WERI-Rb-1 (cell line): ENCODE measurements at regions not wholly inside any gene's neighbourhood (a gene's known extent, or its start where the extent isn't known, plus 50 kb on each side); places are given as distances from the start of the nearest gene placed in this dataset.
"Not testable (repeated sequence)": the region's sequence is repeated elsewhere in the genome, so short reads cannot be mapped to it uniquely, and the experiment has no call there.

Source experiments
- DNase-seq: peaks from one replicate; pipeline ENCODE4 v3.0.0-alpha.2; 2020
- H3K27ac ChIP-seq: fragments of 250-450 bp; sonication (Bioruptor Pico); 2 replicates; pipeline ENCODE4 v1.5.1; 2020; ENCODE audit warnings: mild to moderate bottlenecking, moderate library complexity
- H3K27me3 ChIP-seq: fragments of 250-450 bp; sonication (Bioruptor Pico); 2 replicates; pipeline ENCODE4 v1.5.1; 2021; ENCODE audit warnings: mild to moderate bottlenecking, low read depth, moderate library complexity; ENCODE audit not compliant: insufficient read depth, severe bottlenecking
- H3K36me3 ChIP-seq: fragments of 250-450 bp; sonication (Bioruptor Pico); 2 replicates; pipeline ENCODE4 v1.5.1; 2020; ENCODE audit warnings: mild to moderate bottlenecking, moderate library complexity
- H3K4me3 ChIP-seq: 2 replicates; pipeline ENCODE4 v1.5.1; 2011; ENCODE audit warnings: low read depth, mild to moderate bottlenecking, control low read depth, low read length
- H3K9me3 ChIP-seq: fragments of 250-450 bp; sonication (Bioruptor Pico); 2 replicates; pipeline ENCODE4 v1.5.1; 2021; ENCODE audit warnings: mild to moderate bottlenecking, moderate library complexity; ENCODE audit not compliant: severe bottlenecking

DNA sequence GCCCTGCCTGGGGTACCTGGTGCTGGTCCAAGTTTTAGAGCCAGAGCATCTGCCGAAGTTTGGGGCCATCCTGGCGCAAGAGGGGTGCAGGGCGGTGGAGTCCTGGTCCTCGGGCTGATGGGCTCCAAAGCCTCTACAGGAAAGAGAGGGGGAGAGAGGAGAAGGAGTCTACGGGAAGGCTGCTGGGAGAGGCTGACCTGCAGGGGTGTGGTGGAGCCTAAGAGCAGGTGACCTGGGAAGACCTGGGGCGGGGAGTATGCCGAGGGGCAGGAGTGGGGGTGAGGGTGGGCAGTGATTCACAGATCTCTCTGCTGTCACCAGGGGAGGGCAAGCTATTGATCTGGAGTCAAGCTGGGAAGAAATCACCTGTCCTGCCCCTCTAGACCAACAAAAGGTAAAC lies 158.4 kb downstream of the SPATA31A6 start:
- not testable (repeated sequence) for H3K27me3 ChIP-seq, H3K4me3 ChIP-seq, H3K9me3 ChIP-seq, H3K36me3 ChIP-seq, H3K27ac ChIP-seq, DNase-seq

DNA sequence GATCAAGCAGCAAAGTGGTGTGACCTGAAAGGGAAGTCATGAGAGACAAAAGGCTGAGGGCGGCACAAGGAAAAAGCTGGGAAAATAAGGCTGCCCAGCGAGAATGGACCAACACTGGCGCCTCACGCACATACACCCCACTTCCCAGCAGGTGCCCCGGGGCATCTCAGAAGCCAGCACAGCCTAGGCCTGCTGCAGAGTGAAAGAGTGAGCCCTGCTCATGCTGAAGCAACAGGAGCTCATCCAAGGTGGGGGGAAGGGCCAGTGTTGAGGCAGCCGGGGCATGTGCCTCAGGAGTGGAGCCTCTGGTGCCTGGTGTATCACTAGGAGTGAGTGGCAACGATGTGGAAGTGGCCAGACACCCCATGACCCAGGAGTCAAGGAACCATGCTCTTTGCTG lies 158.8 kb downstream of the SPATA31A6 start:
- H3K27ac ChIP-seq, DNase-seq, H3K4me3 ChIP-seq, H3K27me3 ChIP-seq, H3K9me3 ChIP-seq, H3K36me3 ChIP-seq: not testable (repeated sequence)

DNA sequence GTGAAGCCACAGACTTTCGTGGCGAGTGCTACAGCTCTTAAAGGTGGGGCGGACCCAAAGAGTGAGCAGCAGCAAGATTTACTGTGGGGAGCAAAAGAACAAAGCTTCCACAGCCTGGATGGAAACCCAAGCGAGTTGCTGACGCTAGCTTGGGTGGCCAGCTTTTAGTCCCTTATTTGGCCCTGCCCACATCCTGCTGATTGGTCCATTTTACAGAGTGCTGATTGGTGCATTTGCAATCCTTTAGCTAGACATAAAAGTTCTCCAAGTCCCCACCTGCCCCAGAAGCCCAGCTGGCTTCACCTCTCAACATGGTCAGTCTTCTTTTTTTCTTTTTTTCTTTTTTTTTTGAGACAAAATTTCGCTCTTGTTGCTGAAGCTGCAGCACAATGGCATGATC lies 161.0 kb downstream of the SPATA31A6 start:
- not testable (repeated sequence) for DNase-seq, H3K9me3 ChIP-seq, H3K27me3 ChIP-seq, H3K36me3 ChIP-seq, H3K4me3 ChIP-seq, H3K27ac ChIP-seq

DNA sequence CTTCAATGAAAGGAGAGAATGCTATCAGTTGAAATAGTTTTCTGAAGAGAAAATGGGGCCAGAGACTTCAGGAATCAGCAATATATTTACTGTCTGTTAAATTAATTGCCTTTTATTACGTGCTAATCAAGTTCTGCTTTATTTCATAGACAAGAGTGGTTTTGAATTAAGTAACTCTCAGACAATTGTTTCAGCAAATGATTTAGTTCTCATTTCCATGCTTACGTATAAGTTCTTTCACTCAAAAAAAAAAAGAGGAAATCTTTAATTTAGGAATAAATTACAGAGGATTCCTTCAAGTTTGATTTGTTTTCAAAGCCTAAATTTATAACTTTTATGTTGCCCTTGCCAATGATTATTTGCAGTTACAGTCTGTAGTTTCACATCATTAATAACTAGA lies 163.5 kb downstream of the SPATA31A6 start:
- not testable (repeated sequence) for H3K27ac ChIP-seq, DNase-seq, H3K27me3 ChIP-seq, H3K36me3 ChIP-seq, H3K4me3 ChIP-seq, H3K9me3 ChIP-seq

DNA sequence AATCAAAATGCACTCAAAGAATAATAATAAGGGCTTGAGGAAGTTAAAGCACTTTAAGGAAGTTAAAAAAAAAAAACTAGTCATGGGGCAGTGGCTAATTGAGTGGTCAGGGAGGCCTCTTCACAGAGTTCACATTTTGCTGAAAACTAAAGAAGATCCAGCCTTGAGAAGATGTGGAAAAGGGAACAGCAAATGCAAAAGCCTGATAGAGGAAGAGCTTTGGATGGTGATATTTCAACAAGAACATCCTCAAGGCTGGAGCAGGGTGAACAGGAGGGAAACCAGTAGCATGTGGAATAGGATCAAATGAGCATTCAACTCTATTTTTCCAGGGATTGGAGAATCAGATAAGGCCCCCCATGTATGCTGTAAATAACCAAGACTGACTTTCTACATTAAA lies 165.7 kb downstream of the SPATA31A6 start:
- not testable (repeated sequence) for DNase-seq, H3K36me3 ChIP-seq, H3K27ac ChIP-seq, H3K9me3 ChIP-seq, H3K4me3 ChIP-seq, H3K27me3 ChIP-seq

DNA sequence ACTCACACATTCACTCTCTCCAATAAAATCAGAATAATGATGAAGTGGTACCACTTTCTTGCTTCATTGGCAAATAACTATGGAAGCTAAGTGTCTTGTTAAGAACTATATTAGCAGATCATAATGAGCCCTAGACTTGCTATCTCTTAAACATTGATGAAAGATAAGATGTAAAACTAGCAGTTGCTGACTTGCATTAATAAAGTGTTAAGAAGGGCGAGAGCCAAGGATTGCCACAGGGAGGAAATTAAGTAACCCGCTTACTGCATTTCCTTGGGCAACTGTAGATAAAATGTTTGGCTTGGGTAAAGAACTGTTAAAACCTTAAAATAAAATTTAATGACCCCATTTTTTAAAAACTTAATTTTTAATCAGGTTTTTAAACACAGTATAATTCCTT lies 167.0 kb downstream of the SPATA31A6 start:
- H3K36me3 ChIP-seq = not testable (repeated sequence)

DNA sequence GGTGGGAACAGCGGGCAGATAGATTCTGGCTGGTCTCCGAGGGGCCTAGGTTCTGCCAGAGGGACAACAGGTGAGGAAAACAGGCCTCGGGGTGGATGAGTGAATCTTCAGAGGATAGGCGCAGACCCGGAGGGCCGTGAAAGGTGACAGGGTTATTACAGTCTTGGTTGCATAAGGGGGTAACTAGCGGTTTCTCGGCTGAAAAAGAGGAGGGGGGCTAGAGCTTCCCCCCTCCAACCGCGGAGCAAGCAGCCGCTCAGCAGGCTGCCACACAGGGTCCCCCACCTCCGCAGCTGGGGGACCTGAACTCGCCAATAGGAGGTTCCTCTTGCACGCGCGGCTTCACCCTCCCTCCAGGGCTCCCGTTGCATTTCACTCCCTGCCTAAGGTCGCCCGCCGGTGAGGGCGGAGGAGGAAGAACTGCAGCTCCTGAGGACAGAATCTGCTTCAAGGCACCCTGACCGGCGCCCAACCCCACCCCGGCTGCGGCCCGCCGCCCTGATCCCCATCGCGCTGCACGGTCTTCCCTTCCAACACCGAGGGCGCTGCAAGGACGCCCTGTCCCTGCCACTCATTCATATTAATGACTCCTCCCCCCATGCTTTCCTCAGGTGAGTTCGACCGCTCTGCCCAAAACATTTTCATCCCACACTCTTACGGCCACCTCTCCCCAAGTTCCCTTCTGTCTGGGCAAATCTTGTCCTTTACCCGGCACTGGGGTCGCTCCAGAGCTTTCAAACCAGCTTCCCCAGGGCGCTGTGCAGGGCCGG lies 174.3 kb downstream of the SPATA31A6 start:
- DNase-seq, H3K36me3 ChIP-seq, H3K27me3 ChIP-seq, H3K27ac ChIP-seq, H3K4me3 ChIP-seq, H3K9me3 ChIP-seq: not testable (repeated sequence)

More for the DNA sequence above, 167.0 kb downstream of the SPATA31A6 start:
- H3K4me3 ChIP-seq, H3K9me3 ChIP-seq, H3K27ac ChIP-seq, DNase-seq, H3K27me3 ChIP-seq: not testable (repeated sequence)

DNA sequence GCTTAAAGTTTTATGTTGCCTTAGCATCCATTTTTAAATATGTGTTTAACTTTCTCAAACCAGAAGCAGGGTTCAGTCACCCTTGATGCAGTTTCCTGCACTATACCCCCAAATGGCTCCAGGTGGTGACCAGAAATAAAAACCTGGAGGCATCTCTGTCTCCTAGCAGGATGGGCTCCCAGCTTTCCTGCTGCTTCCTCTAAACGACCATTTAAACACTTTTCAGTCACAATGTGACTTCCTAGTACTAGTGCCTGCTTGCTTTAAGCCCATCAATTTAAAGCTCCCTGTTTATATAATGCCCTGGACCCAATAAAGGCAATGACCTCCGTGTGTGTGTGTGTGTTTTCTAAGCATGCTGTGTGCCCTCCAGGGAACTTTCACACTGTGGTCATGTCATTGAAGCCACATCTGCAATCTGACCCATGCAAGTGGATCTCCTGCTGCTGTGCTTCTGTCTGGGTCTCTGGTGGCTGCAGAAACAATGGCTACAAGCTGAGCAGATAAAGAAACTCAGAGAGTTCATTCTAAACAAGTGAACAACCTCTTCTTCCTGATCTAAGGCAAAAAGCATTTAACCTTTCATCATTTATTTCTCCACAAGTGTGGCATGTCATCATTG lies 175.3 kb downstream of the SPATA31A6 start:
- not testable (repeated sequence) for H3K4me3 ChIP-seq, H3K9me3 ChIP-seq, H3K27ac ChIP-seq, H3K36me3 ChIP-seq, DNase-seq, H3K27me3 ChIP-seq

DNA sequence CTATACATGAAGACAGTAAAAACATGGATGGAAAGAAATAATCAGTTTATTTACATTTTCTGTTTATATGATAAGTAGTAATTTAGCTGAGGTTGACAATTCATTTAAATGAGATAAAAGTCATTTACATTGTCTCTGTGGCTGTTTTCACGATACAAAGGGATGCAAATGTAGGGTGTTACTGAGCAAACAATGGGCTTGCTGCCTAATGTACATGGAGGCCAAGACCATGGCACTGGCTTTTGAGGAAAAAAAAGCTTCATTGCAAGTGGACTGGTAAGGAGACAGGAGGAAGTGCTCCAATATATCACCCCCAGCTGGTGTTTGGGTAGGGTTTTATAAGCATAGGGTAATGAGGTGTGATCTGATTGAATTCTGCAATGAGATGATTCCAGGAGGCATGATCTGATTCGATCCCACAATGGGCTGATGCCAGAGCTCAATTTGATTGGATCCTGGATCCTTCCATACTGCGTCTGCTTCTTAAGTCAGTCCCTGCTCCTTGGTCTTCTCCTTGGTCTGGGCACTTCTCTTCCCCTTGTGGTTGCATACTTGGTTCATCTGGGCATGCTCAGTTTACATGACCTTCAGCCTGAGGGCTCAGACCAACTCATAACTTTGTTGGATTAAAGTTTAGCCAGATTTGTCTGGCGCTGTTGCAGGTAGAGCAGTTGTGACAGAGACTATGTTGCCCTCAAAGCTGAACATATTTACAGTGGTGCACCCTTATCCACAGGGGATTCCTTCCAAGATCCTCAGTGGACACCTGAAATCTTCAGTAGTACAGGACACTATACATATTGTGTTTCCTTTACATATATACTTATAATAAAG lies 181.2 kb downstream of the SPATA31A6 start:
- not testable (repeated sequence) for H3K36me3 ChIP-seq, H3K27ac ChIP-seq, H3K27me3 ChIP-seq, H3K4me3 ChIP-seq, H3K9me3 ChIP-seq, DNase-seq

DNA sequence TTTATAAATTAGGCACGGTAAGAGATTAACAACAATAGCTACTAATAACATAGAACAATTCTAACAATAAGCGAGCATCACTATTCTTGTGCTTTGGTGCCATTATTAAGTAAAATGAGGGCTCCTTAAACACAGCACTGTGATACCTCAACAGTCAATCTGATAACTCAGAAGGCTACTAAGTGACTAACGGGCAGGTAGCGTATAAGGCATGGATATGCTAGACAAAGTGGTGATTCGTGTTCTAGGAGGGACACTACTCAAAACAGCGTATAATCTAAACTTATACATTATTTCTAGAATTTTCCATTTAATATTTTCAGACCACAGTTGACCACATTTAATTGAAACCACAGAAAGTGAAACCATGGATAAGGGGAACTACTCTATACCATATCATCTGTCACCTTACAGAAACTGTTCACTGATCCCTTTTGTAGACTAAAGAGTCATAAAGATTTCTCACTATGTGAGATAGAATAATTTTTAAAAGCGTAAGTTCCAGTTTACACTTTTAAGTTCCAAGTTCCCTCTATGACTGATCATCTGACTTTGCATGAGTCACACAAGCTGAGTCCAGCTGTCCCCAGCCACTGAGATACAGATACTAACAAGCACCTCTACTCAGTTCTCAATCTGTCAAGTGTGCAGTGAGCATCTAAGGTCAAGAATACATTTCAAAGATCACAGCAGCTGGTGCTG lies 181.9 kb downstream of the SPATA31A6 start:
- not testable (repeated sequence) for H3K27me3 ChIP-seq, H3K36me3 ChIP-seq, H3K4me3 ChIP-seq, H3K9me3 ChIP-seq, H3K27ac ChIP-seq
- DNase-seq = peak; percentile 41

DNA sequence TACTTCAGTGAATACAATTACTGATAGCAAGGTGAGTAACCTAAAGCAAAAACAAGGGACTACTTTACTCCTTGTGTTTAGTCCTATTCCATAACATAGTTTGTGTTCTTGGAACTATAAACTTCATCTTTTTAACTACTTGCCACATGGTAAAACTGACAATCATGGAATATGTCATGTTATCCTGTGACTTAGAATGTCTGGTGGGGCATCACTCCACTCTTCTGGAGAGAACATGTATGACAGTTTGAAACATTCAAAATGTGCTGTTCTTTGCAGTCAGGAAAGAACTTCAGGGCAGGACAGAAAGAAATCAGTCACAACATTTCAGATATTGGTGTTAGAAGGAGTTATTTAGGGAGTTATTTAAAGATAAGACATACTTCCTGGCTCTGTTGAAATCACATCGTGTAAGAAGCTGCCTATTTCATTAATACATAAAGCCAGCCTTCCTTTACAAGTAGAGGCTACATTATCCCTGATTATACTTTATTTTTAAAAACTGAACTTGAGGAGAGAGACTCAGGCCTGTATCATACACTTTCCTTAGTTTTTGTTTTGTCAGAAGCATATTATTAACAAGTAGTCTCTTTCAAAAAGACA lies 184.9 kb downstream of the SPATA31A6 start:
- H3K9me3 ChIP-seq, H3K27ac ChIP-seq, DNase-seq, H3K27me3 ChIP-seq, H3K36me3 ChIP-seq, H3K4me3 ChIP-seq: not testable (repeated sequence)

DNA sequence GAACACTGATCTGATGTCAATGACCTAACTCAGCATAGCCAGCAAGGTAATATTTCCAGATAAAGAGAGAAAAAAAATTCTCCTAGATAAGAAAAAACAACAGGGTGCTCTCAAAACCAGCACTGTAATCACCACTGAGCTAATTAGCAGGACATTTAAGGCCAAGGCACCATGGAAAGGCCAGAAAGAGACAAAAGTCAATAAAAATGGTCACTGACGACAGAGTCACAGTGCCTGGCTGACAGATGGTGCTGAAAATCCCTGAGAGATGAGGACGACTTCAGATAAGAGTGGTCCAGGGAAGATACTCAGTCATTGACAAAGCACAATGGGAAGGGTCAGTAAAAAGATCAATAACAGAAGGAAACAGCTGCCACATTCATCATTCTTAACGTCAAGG lies 186.7 kb downstream of the SPATA31A6 start:
- H3K9me3 ChIP-seq = not testable (repeated sequence)

DNA sequence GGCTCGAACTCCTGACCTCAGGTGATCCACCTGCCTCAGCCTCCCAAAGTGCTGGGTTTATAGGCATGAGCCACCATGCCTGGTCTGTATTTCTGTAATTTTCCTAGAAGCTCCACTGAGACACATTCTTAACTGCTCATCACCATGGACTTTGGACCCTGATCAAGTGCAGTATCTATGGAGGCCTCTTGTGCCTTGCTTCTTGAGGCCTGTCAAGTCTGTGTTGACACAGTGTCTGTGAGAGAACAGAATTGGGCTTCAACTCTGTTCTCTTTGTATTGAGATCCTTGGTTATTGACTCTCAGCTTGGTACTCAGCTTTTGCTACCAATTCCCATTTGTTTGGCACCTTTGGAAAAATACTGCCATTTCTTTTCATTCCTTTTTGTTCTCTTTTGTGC lies 188.0 kb downstream of the SPATA31A6 start:
- not testable (repeated sequence) for H3K9me3 ChIP-seq, H3K36me3 ChIP-seq, DNase-seq, H3K4me3 ChIP-seq, H3K27ac ChIP-seq, H3K27me3 ChIP-seq

More for the DNA sequence above, 186.7 kb downstream of the SPATA31A6 start:
- not testable (repeated sequence) for H3K36me3 ChIP-seq, H3K27ac ChIP-seq, H3K4me3 ChIP-seq, H3K27me3 ChIP-seq
- peak; percentile 52 for DNase-seq
